ENCODE measurements at regions not wholly inside any gene's neighbourhood (a gene's known extent, or its start where the extent isn't known, plus 50 kb on each side); places are given as distances from the start of the nearest gene placed in this dataset.

- Histone ChIP-seq H3K4me1 (ENCODE audit: control insufficient read depth, extremely low read depth, insufficient read depth, low read length) (no peaks in the 10 kb centered on the region), H4K20me1 (replicated peaks; ENCODE audit: control insufficient read depth, extremely low read depth, insufficient read depth, low read length) (no peaks in the 10 kb centered on the region), H3K79me2 (ENCODE audit: control insufficient read depth, insufficient read depth, low read length) (no peaks in the 10 kb centered on the region), H2AFZ (ENCODE audit: low read depth, low read length) (no peak overlapping the region), H3K27ac (ENCODE audit: insufficient read depth, low read depth, low read length) (no peak overlapping the region), H3K27me3 (ENCODE audit: control insufficient read depth in 2 of 2, insufficient read depth in 2 of 2, low read length in 2 of 2) (peaks cover 6 to 9% of the 10 kb centered on the region in 2 experiments), H3K36me3 (ENCODE audit: control insufficient read depth in 2 of 2, extremely low read depth in 1 of 2, insufficient read depth in 2 of 2, low read length in 2 of 2) (no peaks in the 10 kb centered on the region), H3K9ac (replicated peaks; ENCODE audit: extremely low read depth, insufficient read depth, low read length) (no peak overlapping the region), H3K4me3 (replicated peaks in 1 of 3; ENCODE audit: insufficient read depth in 1 of 3, low read depth in 1 of 3, low read length in 3 of 3) (no peak overlapping the region), H3K9me1 (replicated peaks; ENCODE audit: control insufficient read depth, extremely low read depth, insufficient read depth, low read length) (no peaks in the 10 kb centered on the region), H3K9me3 (replicated peaks; ENCODE audit: control insufficient read depth, insufficient read depth, low read length) (no peaks in the 10 kb centered on the region), H3K4me2 (ENCODE audit: insufficient read depth, low read length) (no peak overlapping the region)
- FAIRE-seq (no peak), DNase-seq (ENCODE audit: low read depth, low spot score) (no peak)
- dilution Hi-C loops (cut with MboI; ENCODE audit: extremely low pct_ligation_motif_present, low sequenced_read_pairs) (no loop called here), intact Hi-C loops (cut with micrococcal nuclease) (no loop called here)
- ChIA-PET POLR2A (no interaction called here), CTCF (interaction anchor here (0.8 to 2.9 kb wide), 4 partner anchors 9 to 131 kb away, joined by 3 to 29 read pairs (median 7); no protein-coding TSS in a partner anchor)
- BruUV-seq (replicated peaks), result no TSS peak
- TF ChIP-seq CTCF (IDR thresholded peaks at IDR 0.05; ENCODE audit: extremely low read depth in 1 of 2, insufficient read depth in 1 of 2, low read depth in 1 of 2, low read length in 2 of 2), result no peak
- TF ChIP-seq JUN (IDR thresholded peaks at IDR 0.05; ENCODE audit: borderline replicate concordance, insufficient read depth, insufficient read length, low read depth), result no peak
- no peak for TF ChIP-seq MAX (IDR thresholded peaks at IDR 0.05; ENCODE audit: insufficient read depth, insufficient read length)
- TF ChIP-seq POLR2A (IDR thresholded peaks at IDR 0.05; ENCODE audit: low read depth, low read length), result no peak
Observed at GRCh38 chr3:124570232-124570631, 160.0 kb upstream of the UMPS start.

- Histone ChIP-seq H3K27ac (ENCODE audit: insufficient read depth, low read depth, low read length) (no peak overlapping the region), H3K4me2 (ENCODE audit: insufficient read depth, low read length) (no peak overlapping the region), H3K9ac (replicated peaks; ENCODE audit: extremely low read depth, insufficient read depth, low read length) (no peak overlapping the region), H3K9me1 (replicated peaks; ENCODE audit: control insufficient read depth, extremely low read depth, insufficient read depth, low read length) (no peaks in the 10 kb centered on the region), H3K4me1 (ENCODE audit: control insufficient read depth, extremely low read depth, insufficient read depth, low read length) (no peaks in the 10 kb centered on the region), H3K27me3 (ENCODE audit: control insufficient read depth in 2 of 2, insufficient read depth in 2 of 2, low read length in 2 of 2) (peaks cover 0 to under 1% of the 10 kb centered on the region in 2 experiments), H3K9me3 (replicated peaks; ENCODE audit: control insufficient read depth, insufficient read depth, low read length) (no peaks in the 10 kb centered on the region), H3K4me3 (replicated peaks in 1 of 3; ENCODE audit: insufficient read depth in 1 of 3, low read depth in 1 of 3, low read length in 3 of 3) (no peak overlapping the region), H3K36me3 (ENCODE audit: control insufficient read depth in 2 of 2, extremely low read depth in 1 of 2, insufficient read depth in 2 of 2, low read length in 2 of 2) (no peaks in the 10 kb centered on the region), H3K79me2 (ENCODE audit: control insufficient read depth, insufficient read depth, low read length) (no peaks in the 10 kb centered on the region), H4K20me1 (replicated peaks; ENCODE audit: control insufficient read depth, extremely low read depth, insufficient read depth, low read length) (no peaks in the 10 kb centered on the region), H2AFZ (ENCODE audit: low read depth, low read length) (no peak overlapping the region)
- CTCF ChIA-PET, result interaction anchor here (0.9 to 3.0 kb wide), 4 partner anchors 8 to 116 kb away, joined by 4 to 29 read pairs (median 10); no protein-coding TSS in a partner anchor
- FAIRE-seq, result no peak
- no peak for TF ChIP-seq MYC (IDR thresholded peaks at IDR 0.05; ENCODE audit: low read depth, low read length)
- no peak for TF ChIP-seq EZH2 (IDR thresholded peaks at IDR 0.05; ENCODE audit: borderline replicate concordance, low read depth, low read length, severe bottlenecking)
- TF ChIP-seq GATA2 (IDR thresholded peaks at IDR 0.05; ENCODE audit: insufficient read depth, insufficient read length, low read depth, low read length), result no peak
- TF ChIP-seq POLR2A (IDR thresholded peaks at IDR 0.05; ENCODE audit: low read depth, low read length), result no peak
- no peak for TF ChIP-seq POLR2AphosphoS5 (IDR thresholded peaks at IDR 0.05; ENCODE audit: insufficient read depth, low read depth, low read length)
- no peak for TF ChIP-seq JUN (IDR thresholded peaks at IDR 0.05; ENCODE audit: borderline replicate concordance, insufficient read depth, insufficient read length, low read depth)
- TF ChIP-seq FOS (IDR thresholded peaks at IDR 0.05; ENCODE audit: borderline replicate concordance, insufficient read depth, low read length), result no peak
- no peak for TF ChIP-seq CTCF (IDR thresholded peaks at IDR 0.05; ENCODE audit: extremely low read depth in 1 of 2, insufficient read depth in 1 of 2, low read depth in 1 of 2, low read length in 2 of 2)
- no peak for TF ChIP-seq MAX (IDR thresholded peaks at IDR 0.05; ENCODE audit: insufficient read depth, insufficient read length)
- intact Hi-C loops (cut with micrococcal nuclease) (no loop called here), dilution Hi-C loops (cut with MboI; ENCODE audit: extremely low pct_ligation_motif_present, low sequenced_read_pairs) (no loop called here)
- DNase-seq (ENCODE audit: low read depth, low spot score), result no peak
- BruUV-seq (replicated peaks), result no TSS peak
- POLR2A ChIA-PET, result no interaction called here
Observed at GRCh38 chr3:124572851-124573405, 157.3 kb upstream of the UMPS start.
